A673 (cell line): ENCODE measurements at regions not wholly inside any gene's neighbourhood (a gene's known extent, or its start where the extent isn't known, plus 50 kb on each side); places are given as distances from the start of the nearest gene placed in this dataset.

Experiments used
- EZH2 ChIP-seq: fragments of 200-600 bp; sonication (generic); IDR thresholded peaks from 2 replicates; pipeline ENCODE4 v1.6.1; 2017; ENCODE audit warnings: borderline replicate concordance, low read depth, mild to moderate bottlenecking, mixed read lengths, antibody characterized with exemption, low read length; ENCODE audit not compliant: poor library complexity, severe bottlenecking
- TF ChIP-seq, protein P1 (sequence below): fragments of 300-800, 200-600 bp; sonication (generic); conservative IDR thresholded peaks from 2 replicates; pipeline ENCODE4 v1.5.1; 2017; ENCODE audit warnings: low read depth, mild to moderate bottlenecking, antibody characterized with exemption, low read length, moderate library complexity, mixed read lengths

GRCh38 chr9:80649496-80649895 lies 1039.9 kb downstream of the TLE1 start:
- TF ChIP-seq, protein P1, sequence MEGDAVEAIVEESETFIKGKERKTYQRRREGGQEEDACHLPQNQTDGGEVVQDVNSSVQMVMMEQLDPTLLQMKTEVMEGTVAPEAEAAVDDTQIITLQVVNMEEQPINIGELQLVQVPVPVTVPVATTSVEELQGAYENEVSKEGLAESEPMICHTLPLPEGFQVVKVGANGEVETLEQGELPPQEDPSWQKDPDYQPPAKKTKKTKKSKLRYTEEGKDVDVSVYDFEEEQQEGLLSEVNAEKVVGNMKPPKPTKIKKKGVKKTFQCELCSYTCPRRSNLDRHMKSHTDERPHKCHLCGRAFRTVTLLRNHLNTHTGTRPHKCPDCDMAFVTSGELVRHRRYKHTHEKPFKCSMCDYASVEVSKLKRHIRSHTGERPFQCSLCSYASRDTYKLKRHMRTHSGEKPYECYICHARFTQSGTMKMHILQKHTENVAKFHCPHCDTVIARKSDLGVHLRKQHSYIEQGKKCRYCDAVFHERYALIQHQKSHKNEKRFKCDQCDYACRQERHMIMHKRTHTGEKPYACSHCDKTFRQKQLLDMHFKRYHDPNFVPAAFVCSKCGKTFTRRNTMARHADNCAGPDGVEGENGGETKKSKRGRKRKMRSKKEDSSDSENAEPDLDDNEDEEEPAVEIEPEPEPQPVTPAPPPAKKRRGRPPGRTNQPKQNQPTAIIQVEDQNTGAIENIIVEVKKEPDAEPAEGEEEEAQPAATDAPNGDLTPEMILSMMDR: no peak
- TF ChIP-seq EZH2: no peak
